Esophagus muscularis mucosa (tissue), 4 donors: ENCODE measurements at regions not wholly inside any gene's neighbourhood (a gene's known extent, or its start where the extent isn't known, plus 50 kb on each side); places are given as distances from the start of the nearest gene placed in this dataset.

Experiments
- DNase-seq: peaks from one replicate; pipeline ENCODE4 v3.0.0-alpha.2; 2017; ENCODE audit errors: extremely low spot score
- H3K27ac ChIP-seq, 4 donors: fragments of 200-600 bp; sonication (generic); replicated peaks in 1 of 4; 1 replicate in 3 of 4; 2 replicates in 1 of 4; pipeline ENCODE4 v1.5.1; 2016 to 2019; ENCODE audit warnings: mild to moderate bottlenecking in 1 of 4
- H3K27me3 ChIP-seq, 4 donors: fragments of 200-600 bp; sonication (generic); one replicate each; pipeline versions ENCODE4 v1.5.1 to v1.6.0; 2016 to 2019
- H3K36me3 ChIP-seq, 4 donors: fragments of 200-600 bp; sonication (generic); one replicate each; pipeline ENCODE4 v1.5.1; 2016 to 2019
- H3K4me1 ChIP-seq, 4 donors: fragments of 200-600 bp; sonication (generic); one replicate each; pipeline ENCODE4 v1.5.1; 2016 to 2019
- H3K4me3 ChIP-seq, 4 donors: fragments of 200-600 bp; sonication (generic); 1 replicate in 2 of 4; 2 replicates in 2 of 4; pipeline ENCODE4 v1.5.1; 2016 to 2019; ENCODE audit warnings: mild to moderate bottlenecking in 4 of 4, moderate library complexity in 1 of 4
- H3K9me3 ChIP-seq, 4 donors: fragments of 200-600 bp; sonication (generic); 1 replicate in 3 of 4; 2 replicates in 1 of 4; pipeline ENCODE4 v1.5.1; 2016 to 2019
- EP300 ChIP-seq: sonication (generic); formaldehyde crosslinking; IDR thresholded peaks from one replicate; pipeline ENCODE4 v1.6.1; 2017; ENCODE audit warnings: antibody characterized with exemption
- POLR2A ChIP-seq: fragments of 450-650 bp; IDR thresholded peaks from one replicate; pipeline ENCODE4 v1.6.1; 2017; ENCODE audit warnings: antibody characterized with exemption, moderate library complexity, mild to moderate bottlenecking, low read depth
- POLR2AphosphoS5 ChIP-seq, 2 donors: sonication (generic); formaldehyde crosslinking; IDR thresholded peaks; one replicate each; pipeline ENCODE4 v1.6.1; 2017; ENCODE audit warnings: antibody characterized with exemption in 2 of 2
- WGBS: methylation state at CpG from one replicate; pipeline ENCODE4 v1.1.5; 2018; 5-methylcytosine and 5-hydroxymethylcytosine counted together
- intact Hi-C: fragments of 100-400 bp; cut with DNase I; formaldehyde crosslinking; loops from one replicate; pipeline ENCODE4 v1.15.1; 2023
- TF ChIP-seq, protein P1 (sequence below), 3 experiments: fragments of 200-600 bp in 2 of 3; fragments of 450-650 bp in 1 of 3; sonication (generic) in 2 of 3; IDR thresholded peaks; one replicate each; pipeline ENCODE4 v1.5.1; 2017 to 2019; ENCODE audit warnings: antibody characterized with exemption in 3 of 3, mild to moderate bottlenecking in 2 of 3, moderate library complexity in 1 of 3

DNA sequence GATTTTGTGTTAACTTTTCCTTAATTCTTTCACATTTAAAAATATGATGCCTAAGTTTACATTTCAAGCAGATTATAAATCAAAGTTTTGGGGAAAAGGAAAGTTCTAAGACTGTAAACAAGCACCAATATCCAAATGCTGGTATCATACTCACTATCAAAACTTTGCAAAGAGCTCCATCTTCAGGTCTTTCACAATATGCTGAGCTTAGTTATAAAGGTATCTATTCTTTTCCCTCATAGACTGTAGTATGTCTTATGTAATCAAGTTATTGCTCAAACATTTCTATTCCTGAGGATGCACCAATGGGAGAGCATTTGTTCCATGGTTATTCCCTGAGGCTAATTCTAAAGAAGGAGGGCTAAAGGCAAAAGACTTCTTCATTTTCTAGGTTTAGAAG is 207.9 kb upstream of the FAM241A start:
- no peak overlapping the region for H3K27ac ChIP-seq
- H3K27me3 ChIP-seq: no peaks in the 10 kb centered on the region
- H3K9me3 ChIP-seq: no peaks in the 10 kb centered on the region
- no peaks in the 10 kb centered on the region for H3K4me1 ChIP-seq
- no peak for TF ChIP-seq POLR2A
- TF ChIP-seq POLR2AphosphoS5 (IDR thresholded peaks at IDR 0.05): no peak
- TF ChIP-seq EP300: no peak
- no peak for DNase-seq
- H3K36me3 ChIP-seq: no peaks in the 10 kb centered on the region
- intact Hi-C loops: no loop called here
- no peak overlapping the region for H3K4me3 ChIP-seq

DNA sequence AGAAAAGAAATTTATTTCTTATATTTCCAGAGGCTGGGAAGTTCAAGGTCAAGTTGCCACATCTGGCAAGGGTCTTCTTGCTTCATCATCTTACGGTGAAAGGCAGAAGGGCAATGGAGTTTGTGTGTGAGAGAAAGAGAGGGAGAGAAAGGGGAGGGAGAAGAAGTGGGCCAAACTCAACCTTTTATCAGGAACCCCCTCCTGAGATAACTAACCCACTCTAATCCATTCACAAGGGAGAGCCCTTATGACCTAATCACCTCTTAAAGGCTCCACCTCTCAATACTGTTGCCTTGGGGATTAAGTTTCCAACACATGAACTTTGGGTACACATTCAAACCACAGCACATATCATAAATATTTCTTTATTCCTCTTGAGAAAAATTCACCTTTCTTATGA is 203.3 kb upstream of the FAM241A start:
- Histone ChIP-seq H3K27me3 (no peaks in the 10 kb centered on the region), H3K9me3 (no peaks in the 10 kb centered on the region), H3K4me3 (no peak overlapping the region), H3K27ac (no peak overlapping the region), H3K4me1 (peaks cover 0 to 5% (median 0%) of the 10 kb centered on the region in 4 donors), H3K36me3 (no peaks in the 10 kb centered on the region)
- intact Hi-C loops: no loop called here
- WGBS: 86% methylated on average over 1 of the region's 1 CpG
- TF ChIP-seq POLR2AphosphoS5 (IDR thresholded peaks at IDR 0.05): no peak
- TF ChIP-seq POLR2A: no peak
- TF ChIP-seq, protein P1, sequence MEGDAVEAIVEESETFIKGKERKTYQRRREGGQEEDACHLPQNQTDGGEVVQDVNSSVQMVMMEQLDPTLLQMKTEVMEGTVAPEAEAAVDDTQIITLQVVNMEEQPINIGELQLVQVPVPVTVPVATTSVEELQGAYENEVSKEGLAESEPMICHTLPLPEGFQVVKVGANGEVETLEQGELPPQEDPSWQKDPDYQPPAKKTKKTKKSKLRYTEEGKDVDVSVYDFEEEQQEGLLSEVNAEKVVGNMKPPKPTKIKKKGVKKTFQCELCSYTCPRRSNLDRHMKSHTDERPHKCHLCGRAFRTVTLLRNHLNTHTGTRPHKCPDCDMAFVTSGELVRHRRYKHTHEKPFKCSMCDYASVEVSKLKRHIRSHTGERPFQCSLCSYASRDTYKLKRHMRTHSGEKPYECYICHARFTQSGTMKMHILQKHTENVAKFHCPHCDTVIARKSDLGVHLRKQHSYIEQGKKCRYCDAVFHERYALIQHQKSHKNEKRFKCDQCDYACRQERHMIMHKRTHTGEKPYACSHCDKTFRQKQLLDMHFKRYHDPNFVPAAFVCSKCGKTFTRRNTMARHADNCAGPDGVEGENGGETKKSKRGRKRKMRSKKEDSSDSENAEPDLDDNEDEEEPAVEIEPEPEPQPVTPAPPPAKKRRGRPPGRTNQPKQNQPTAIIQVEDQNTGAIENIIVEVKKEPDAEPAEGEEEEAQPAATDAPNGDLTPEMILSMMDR (IDR thresholded peaks at IDR 0.05): no peak
- no peak for TF ChIP-seq EP300
- DNase-seq: no peak

DNA sequence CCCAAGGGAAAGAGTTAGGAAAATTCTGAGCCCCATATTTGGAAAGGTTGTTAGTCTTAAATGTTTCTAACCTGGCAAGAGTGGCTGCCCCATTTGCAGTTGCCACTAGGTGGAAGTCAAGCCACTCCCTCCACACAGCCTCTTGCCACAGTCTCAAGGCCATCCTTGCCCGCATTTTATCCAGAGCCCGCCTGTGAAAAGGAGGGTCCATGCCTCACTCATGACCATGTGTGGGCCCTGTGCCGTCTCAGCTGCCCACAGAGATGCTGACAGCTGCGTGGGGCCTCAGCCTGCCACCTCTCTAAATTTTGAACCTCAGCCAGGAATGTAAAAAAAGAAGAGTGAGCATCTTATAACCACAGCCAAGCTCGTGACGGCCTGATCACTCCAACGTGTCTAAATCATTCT is 201.5 kb upstream of the FAM241A start:
- Histone ChIP-seq H3K36me3 (no peaks in the 10 kb centered on the region), H3K9me3 (no peaks in the 10 kb centered on the region), H3K27ac (no peak overlapping the region), H3K4me3 (no peak overlapping the region), H3K27me3 (no peaks in the 10 kb centered on the region), H3K4me1 (peaks cover 0 to 5% (median 0%) of the 10 kb centered on the region in 4 donors)
- TF ChIP-seq, protein P1 (IDR thresholded peaks at IDR 0.05): peak in 1 of 3 experiments; percentile 36
- TF ChIP-seq EP300: no peak
- DNase-seq: no peak
- WGBS: 24% methylated on average over 7 of the region's 7 CpGs
- intact Hi-C loops: no loop called here

DNA sequence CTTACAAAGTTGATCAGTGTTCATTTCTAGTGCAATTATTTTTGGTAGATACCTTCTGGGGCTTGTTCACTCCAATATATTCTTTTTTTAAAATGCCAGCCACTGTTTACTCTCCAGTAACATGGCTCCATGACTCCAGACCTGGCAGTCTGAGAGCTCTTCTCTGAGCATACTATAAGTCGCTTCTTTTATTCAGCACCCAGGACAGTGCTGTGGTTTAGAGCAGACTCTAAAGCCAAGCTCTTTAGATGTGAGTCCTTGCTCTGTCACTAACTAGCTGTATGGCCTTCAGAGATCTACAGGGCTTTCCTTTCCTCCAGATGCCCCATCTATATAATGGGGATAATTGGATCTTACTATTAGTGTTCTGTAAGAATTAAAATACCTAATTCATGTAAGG is 200.2 kb upstream of the FAM241A start:
- intact Hi-C loops: no loop called here
- Histone ChIP-seq H3K4me1 (peaks cover 0 to 5% (median 0%) of the 10 kb centered on the region in 4 donors), H3K9me3 (no peaks in the 10 kb centered on the region), H3K36me3 (no peaks in the 10 kb centered on the region), H3K27me3 (no peaks in the 10 kb centered on the region), H3K4me3 (no peak overlapping the region), H3K27ac (no peak overlapping the region)
- TF ChIP-seq POLR2A: no peak
- no peak for TF ChIP-seq EP300
- no peak for TF ChIP-seq POLR2AphosphoS5 (IDR thresholded peaks at IDR 0.05)
- TF ChIP-seq, protein P1 (IDR thresholded peaks at IDR 0.05): no peak
- no peak for DNase-seq
- WGBS: 64% methylated on average over 1 of the region's 1 CpG

DNA sequence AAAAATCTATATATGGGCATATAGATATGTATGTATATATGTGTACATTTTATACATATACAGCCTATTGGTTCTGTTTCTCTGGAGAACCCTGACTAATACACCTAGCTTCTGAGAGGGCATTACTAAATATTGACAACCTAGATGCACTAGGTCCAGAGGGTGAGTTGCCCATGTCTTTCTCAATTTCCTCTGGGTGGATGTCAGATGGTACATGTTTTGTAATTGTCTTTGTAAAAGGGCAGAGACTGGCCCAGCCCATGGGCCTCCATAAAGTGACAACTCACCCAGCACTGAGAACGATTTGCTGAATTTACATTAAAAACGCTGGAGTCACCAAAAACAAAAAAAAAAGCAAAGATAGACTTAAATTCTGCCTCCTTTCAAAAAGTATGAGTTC is 198.5 kb upstream of the FAM241A start:
- intact Hi-C loops: no loop called here
- TF ChIP-seq POLR2A (no peak), POLR2AphosphoS5 (IDR thresholded peaks at IDR 0.05) (no peak), EP300 (no peak)
- TF ChIP-seq, protein P1 (IDR thresholded peaks at IDR 0.05): no peak
- WGBS: 66% methylated on average over 2 of the region's 2 CpGs
- H3K27ac ChIP-seq: no peak overlapping the region
- DNase-seq: no peak
- H3K4me3 ChIP-seq: no peak overlapping the region
- H3K4me1 ChIP-seq: peaks cover 0 to 5% (median 0%) of the 10 kb centered on the region in 4 donors
- no peaks in the 10 kb centered on the region for H3K9me3 ChIP-seq
- H3K27me3 ChIP-seq: no peaks in the 10 kb centered on the region
- no peaks in the 10 kb centered on the region for H3K36me3 ChIP-seq
